ENCODE measurements at regions not wholly inside any gene's neighbourhood (a gene's known extent, or its start where the extent isn't known, plus 50 kb on each side); places are given as distances from the start of the nearest gene placed in this dataset.

GRCh38 chr1:4854367-4854766, 200.0 kb downstream of the AJAP1 start:
- Histone ChIP-seq H3K4me1 (replicated peaks) (no peaks in the 10 kb centered on the region), H3K27ac (no peak overlapping the region), H3K27me3 (replicated peaks) (no peaks in the 10 kb centered on the region), H3K4me3 (no peak overlapping the region), H3K36me3 (no peaks in the 10 kb centered on the region), H3K9me3 (replicated peaks) (peaks cover 7% of the 10 kb centered on the region)
- no peak for DNase-seq (ENCODE audit: low read depth in 1 of 2, low spot score in 2 of 2)

- DNase-seq (ENCODE audit: low read depth in 1 of 2, low spot score in 2 of 2): no peak
- Histone ChIP-seq H3K4me3 (no peak overlapping the region), H3K4me1 (replicated peaks) (no peaks in the 10 kb centered on the region)
Measured at GRCh38 chr1:4853904-4854303, 199.5 kb downstream of the AJAP1 start.

GRCh38 chr1:4851385-4852065, 197.1 kb downstream of the AJAP1 start:
- Histone ChIP-seq H3K9me3 (replicated peaks) (peaks cover 10% of the 10 kb centered on the region), H3K36me3 (no peaks in the 10 kb centered on the region), H3K4me3 (no peak overlapping the region), H3K27me3 (replicated peaks) (no peaks in the 10 kb centered on the region), H3K27ac (no peak overlapping the region), H3K4me1 (replicated peaks) (no peaks in the 10 kb centered on the region)
- DNase-seq (ENCODE audit: low read depth in 1 of 2, low spot score in 2 of 2): no peak

More at GRCh38 chr1:4853904-4854303, 199.5 kb downstream of the AJAP1 start:
- no peak overlapping the region for H3K27ac ChIP-seq
- no peaks in the 10 kb centered on the region for H3K27me3 ChIP-seq (replicated peaks)
- H3K36me3 ChIP-seq: no peaks in the 10 kb centered on the region
- peaks cover 7% of the 10 kb centered on the region for H3K9me3 ChIP-seq (replicated peaks)

GRCh38 chr1:4848431-4848830, 194.0 kb downstream of the AJAP1 start:
- peaks cover 7% of the 10 kb centered on the region for H3K9me3 ChIP-seq (replicated peaks)
- no peaks in the 10 kb centered on the region for H3K36me3 ChIP-seq
- DNase-seq (ENCODE audit: low read depth in 1 of 2, low spot score in 2 of 2): no peak
- H3K4me1 ChIP-seq (replicated peaks): no peaks in the 10 kb centered on the region
- no peak overlapping the region for H3K4me3 ChIP-seq
- H3K27ac ChIP-seq: no peak overlapping the region
- H3K27me3 ChIP-seq (replicated peaks): no peaks in the 10 kb centered on the region

- H3K4me1 ChIP-seq (replicated peaks): no peaks in the 10 kb centered on the region
- no peak overlapping the region for H3K4me3 ChIP-seq
- no peaks in the 10 kb centered on the region for H3K36me3 ChIP-seq
- H3K9me3 ChIP-seq (replicated peaks): peaks cover 7% of the 10 kb centered on the region
- no peak overlapping the region for H3K27ac ChIP-seq
- no peak for DNase-seq (ENCODE audit: low read depth in 1 of 2, low spot score in 2 of 2)
- H3K27me3 ChIP-seq (replicated peaks): no peaks in the 10 kb centered on the region
Measured at GRCh38 chr1:4847711-4848110, 193.3 kb downstream of the AJAP1 start.
